Fibroblast of skin of right quadriceps (primary cell): ENCODE measurements at regions not wholly inside any gene's neighbourhood (a gene's known extent, or its start where the extent isn't known, plus 50 kb on each side); places are given as distances from the start of the nearest gene placed in this dataset.
A peak's percentile ranks its signal among the peaks of the same experiment; 100 is the strongest.

Source experiments
- DNase-seq: peaks from one replicate; pipeline ENCODE4 v3.0.0-alpha.2; 2013

- no peak for DNase-seq
These were observed 302.7 kb upstream of the ARPP21 start for GRCh38 chr3:35336601-35337000.

- DNase-seq: no peak
These were observed 301.1 kb upstream of the ARPP21 start for GRCh38 chr3:35338186-35338585.

DNA sequence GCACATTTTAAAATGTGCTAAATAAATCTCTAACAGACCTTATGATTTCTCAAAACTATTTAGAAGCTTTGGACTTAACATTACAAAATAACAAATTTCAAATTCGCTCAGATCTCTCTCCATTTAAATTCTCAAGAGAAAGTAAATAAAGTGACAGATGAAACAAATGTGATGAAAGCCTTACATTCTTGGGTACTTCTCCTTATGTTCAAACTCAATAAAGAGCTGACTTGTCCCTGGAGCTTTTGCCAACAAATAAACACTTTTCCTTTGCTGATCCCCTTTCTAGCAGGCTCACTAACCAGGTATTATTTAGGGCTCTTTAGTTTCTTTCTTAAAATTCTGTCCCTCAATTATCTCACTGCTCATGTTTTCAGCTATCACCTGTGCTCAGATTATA is 259.1 kb upstream of the ARPP21 start:
- DNase-seq: no peak

DNA sequence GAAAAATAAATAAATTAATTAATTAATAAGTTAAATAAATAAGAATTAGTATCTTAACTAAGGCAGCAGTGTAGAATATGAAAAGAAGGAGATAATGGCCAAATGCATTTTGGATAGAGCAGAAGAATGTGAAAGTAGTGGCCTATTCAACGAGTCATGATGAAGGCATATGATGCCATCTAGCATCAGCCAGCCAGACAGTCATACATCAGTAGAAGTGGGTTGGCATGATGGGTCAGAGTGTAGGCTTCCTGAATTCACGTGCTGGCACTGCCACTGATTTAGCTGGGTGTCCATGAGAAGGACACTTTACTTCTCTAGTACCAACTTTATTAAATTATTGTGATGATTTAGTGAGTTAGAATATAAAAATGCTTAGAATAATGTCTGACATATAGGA is 256.1 kb upstream of the ARPP21 start:
- no peak for DNase-seq

GRCh38 chr3:35383719-35384555 is 255.4 kb upstream of the ARPP21 start:
- DNase-seq: peak; percentile 4

- DNase-seq: no peak
These were observed 254.1 kb upstream of the ARPP21 start for GRCh38 chr3:35385271-35385670.

DNA sequence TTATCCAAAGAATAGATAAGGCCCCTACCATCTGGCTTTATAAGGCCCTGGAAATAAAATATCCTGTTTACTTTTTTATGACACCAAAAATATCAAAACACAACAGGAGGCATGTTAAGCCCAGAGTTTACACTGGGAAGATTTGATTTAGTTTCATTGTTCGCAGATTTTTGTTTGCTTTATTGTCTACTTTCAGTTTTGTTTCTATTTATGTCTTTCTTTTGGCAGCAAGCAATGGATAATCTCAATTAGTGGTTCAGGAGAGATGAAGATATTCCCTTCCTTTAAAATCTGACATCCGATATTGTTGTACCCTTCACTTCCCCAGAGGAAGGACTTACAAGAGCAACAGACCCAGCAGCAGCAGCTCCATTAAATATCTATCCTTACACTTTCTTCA is 249.4 kb upstream of the ARPP21 start:
- no peak for DNase-seq

- DNase-seq: no peak
These were observed 247.1 kb upstream of the ARPP21 start for GRCh38 chr3:35392187-35392586.

DNA sequence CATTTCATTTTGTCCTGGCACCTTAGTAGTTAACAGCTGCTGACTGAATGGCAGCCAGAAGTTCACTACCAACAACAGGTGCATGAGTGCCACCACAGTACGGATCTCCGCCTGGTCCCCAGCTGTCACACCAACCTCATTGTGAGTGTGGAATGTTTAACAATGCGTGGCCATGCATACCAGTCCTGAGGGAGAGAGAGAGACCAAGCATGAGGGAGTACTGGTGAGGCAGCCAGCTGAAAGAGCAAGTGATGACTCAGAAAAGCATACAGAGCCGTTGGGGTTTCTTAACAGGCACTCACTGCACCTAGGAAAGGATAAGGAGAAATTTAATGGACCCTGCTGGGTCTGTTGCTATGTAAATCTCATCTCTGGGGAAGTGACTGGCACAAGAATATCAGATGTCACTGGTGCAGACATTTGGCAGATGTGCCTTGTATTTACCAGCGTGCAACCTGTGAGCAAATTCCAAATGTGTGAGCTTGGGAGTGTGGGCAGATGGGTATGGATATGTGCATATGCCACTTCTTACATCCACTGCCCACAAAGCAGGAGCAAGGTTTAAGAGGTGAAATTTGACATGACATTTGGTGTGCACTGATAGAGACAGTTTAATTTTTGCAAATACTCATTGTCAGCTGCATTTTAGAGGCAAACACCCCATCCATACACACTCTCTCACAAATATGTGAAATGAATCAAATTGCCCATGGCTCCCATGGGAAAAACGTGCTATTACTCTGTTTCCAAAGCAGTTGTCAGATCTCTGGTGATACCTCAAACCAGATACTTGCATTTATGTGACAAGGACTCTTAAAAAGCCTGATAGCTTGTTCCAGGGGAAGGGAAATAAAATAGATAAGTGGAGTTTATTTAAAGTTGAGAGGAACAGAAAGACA is 245.2 kb upstream of the ARPP21 start:
- DNase-seq: no peak

GRCh38 chr3:35394905-35395304 is 244.4 kb upstream of the ARPP21 start:
- DNase-seq: no peak

- no peak for DNase-seq
These were observed 237.7 kb upstream of the ARPP21 start for GRCh38 chr3:35401671-35402070.

GRCh38 chr3:35404571-35404970 is 234.8 kb upstream of the ARPP21 start:
- DNase-seq: no peak

- DNase-seq: no peak
These were observed 230.4 kb upstream of the ARPP21 start for GRCh38 chr3:35408882-35409281.

GRCh38 chr3:35409991-35410390 is 229.3 kb upstream of the ARPP21 start:
- DNase-seq: no peak

- DNase-seq: no peak
These were observed 225.8 kb upstream of the ARPP21 start for GRCh38 chr3:35413483-35413882.

DNA sequence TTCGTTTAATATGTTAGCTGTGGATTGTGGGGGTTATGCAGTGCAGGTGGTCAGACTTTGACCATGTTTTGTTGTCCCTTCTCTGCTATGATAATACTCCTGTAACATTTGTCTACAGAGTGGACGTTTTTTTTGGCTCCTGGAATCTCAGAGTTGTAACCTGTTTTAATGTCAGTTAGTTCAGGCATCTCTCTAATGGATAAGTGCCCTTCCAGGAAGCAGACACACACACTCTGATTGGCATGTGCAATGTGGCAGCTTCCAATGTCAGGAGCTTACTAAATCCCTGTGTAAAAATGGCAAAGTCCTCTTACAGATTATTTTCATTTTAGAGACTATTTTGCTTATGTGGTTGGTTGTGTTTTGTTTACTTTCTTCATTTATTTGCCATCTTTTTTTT is 222.2 kb upstream of the ARPP21 start:
- no peak for DNase-seq

DNA sequence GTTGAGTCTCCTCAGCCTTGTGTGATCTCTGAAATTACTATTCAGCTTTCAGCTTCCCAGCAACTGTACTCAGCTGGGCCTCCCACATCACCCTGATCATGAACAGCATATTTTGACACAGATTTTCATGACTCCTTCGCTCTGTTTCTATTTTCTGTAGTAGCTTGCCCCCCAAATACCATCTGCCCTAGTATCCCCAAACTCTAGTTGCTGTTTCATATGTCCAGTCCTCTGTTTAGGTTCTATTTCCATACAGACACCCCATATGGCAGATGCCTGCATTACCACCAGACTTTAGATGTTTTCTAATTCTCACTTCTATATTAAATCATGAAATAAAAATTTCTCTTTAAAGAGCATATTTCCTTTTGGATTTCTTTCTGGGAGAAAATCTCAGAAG is 217.2 kb upstream of the ARPP21 start:
- no peak for DNase-seq

DNA sequence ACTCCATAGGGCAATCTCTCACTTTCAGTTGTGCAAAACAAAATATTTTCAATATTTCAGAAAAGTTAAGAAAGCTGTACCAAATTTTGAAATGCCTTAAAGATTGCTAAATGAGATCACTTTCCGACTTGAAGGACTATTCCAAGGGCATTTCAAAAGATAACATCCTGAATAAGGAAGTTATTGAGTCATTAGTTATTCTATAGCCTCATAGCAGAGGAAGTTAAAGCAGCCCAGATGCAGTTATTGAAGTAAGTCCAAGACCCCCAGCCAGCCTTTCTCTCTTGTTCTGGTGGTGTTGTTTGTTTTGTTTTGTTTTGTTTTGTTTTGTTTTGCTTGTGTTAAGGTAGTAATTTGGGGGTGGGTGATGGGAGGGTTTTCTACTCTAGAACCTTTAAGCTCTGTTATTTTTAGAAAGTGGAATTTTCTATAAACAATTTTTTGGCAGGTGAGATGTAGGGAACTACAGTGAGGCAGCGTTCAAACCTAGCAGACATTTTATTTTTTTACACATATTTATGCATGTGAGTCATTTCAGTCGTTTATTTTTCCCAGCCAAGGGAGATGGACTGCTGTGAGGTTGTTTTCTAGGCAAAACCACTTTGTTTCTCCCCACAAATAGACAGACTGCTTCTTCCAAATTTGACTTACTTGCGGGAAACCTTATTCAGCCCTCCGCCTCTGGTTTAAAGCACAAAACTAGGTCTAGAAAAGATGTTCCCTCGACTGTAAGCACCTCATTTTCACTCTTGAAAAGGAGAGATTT is 216.3 kb upstream of the ARPP21 start:
- DNase-seq: no peak

- DNase-seq: no peak
These were observed 212.9 kb upstream of the ARPP21 start for GRCh38 chr3:35426366-35426958.

GRCh38 chr3:35437381-35437780 is 201.9 kb upstream of the ARPP21 start:
- no peak for DNase-seq

GRCh38 chr3:35438101-35438500 is 201.2 kb upstream of the ARPP21 start:
- no peak for DNase-seq

DNA sequence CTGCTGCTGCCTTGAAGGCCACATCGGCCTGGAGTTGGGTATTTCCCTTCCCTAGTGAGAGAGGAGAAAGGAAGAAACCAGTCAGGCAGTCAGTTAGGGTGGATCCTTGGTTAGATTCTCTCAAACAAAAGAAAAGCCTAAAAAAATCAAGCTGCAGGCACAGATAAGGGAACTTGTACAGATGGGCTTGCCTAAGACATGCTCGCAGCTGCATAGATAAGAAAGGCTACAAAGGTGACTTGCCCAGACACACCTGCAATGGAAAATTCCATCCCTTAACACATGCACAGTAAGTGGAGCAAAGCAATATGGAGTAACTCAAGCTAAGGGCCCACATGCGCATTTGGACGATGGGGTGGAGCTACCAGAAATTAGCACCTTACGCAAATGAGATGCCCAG is 199.7 kb upstream of the ARPP21 start:
- no peak for DNase-seq

GRCh38 chr3:35440826-35441225 is 198.5 kb upstream of the ARPP21 start:
- DNase-seq: no peak
